ENCODE measurements at regions not wholly inside any gene's neighbourhood (a gene's known extent, or its start where the extent isn't known, plus 50 kb on each side); places are given as distances from the start of the nearest gene placed in this dataset.
A peak's percentile ranks its signal among the peaks of the same experiment; 100 is the strongest.
"Not testable (repeated sequence)": the region's sequence is repeated elsewhere in the genome, so short reads cannot be mapped to it uniquely, and the experiment has no call there.

DNA sequence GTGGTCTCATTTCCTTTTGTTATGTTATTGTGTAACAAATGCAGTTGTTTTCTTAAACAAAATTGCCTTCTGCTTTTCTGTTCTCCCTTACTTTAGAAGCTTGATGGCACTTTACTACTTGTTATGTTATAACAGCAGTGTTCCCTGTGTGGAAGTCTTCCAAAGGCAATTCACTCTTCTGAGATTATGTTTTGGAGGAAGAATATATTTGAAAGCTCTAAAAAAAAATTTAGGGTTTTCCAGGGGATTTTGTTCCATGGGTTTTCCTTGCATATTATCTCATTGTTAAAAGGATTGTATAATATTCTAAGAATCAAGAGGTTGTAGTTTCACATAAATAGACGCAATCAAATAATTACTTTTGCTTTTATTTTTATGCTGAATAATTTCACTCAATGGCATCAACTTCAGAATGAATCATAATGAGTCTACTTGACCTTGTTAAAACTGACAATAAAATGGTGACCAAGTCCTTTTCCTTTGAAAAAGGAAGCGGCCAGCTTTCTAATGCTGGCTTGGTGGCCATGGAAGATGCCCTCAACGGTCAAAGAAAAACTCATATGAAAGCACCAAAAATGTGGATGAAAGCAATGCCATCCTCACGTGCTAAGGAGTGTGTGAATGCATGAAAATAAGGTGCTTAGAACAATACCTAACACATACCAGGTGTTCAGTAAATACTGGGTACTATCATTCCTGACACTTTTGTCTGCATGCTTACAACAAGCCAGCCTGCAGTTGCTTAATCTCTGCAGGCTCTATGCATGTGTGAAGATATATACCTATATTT lies 92.4 kb upstream of the KLF6 start:
- CTCF ChIA-PET, result interaction anchor here (0.9 kb wide), 2 partner anchors 66 to 70 kb away, joined by 3 to 4 read pairs; no protein-coding TSS in a partner anchor
- Mint-ChIP-seq H3K27ac (no peak overlapping the region), H3K9me3 (no peaks in the 10 kb centered on the region), H3K4me1 (ENCODE audit: low read depth) (peaks cover 44% of the 10 kb centered on the region), H3K36me3 (ENCODE audit: low read depth) (no peaks in the 10 kb centered on the region), H3K27me3 (ENCODE audit: low read depth) (no peaks in the 10 kb centered on the region), H3K4me3 (no peak overlapping the region)
- intact Hi-C loops (cut with micrococcal nuclease), result no loop called here
- DNase-seq, result no peak

DNA sequence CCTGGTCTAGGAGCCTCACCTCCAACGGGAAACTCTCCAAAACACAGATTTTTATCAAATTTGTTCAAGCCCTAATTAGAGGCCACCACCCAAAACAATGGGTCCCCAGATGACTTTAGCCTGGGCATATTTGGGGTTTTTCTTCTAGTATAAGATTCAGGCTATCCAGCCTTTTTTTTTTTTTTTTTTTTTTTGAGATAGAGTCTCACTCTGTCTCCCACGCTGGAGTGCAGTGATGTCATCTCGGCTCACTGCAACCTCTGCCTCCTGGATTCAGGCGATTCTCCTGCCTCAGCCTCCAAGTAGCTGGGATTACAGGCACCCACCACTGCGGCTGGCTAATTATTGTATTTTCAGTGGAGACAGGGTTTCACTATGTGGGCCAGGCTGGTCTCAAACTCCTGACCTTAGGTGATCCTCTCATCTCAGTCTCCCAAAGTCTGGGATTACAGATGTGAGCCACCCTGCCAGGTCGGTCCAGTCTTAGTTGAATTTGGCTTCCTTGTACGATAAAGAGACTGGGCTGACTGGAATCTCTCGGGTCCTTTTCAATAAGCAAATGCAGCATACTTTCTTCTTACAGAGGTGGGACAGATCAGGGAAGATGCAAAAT lies 91.4 kb upstream of the KLF6 start:
- H3K36me3 Mint-ChIP-seq (ENCODE audit: low read depth), result no peaks in the 10 kb centered on the region
- H3K9me3 Mint-ChIP-seq, result no peaks in the 10 kb centered on the region
- H3K27ac Mint-ChIP-seq, result peak overlapping the region; percentile 85
- no peak for DNase-seq
- H3K27me3 Mint-ChIP-seq (ENCODE audit: low read depth), result no peaks in the 10 kb centered on the region
- intact Hi-C loops (cut with micrococcal nuclease), result no loop called here
- H3K4me3 Mint-ChIP-seq, result no peak overlapping the region
- CTCF ChIA-PET, result interaction anchor here (0.6 to 0.9 kb wide), 5 partner anchors 17 to 71 kb away, joined by 3 to 4 read pairs (median 3); no protein-coding TSS in a partner anchor
- H3K4me1 Mint-ChIP-seq (ENCODE audit: low read depth), result peaks cover 47% of the 10 kb centered on the region

DNA sequence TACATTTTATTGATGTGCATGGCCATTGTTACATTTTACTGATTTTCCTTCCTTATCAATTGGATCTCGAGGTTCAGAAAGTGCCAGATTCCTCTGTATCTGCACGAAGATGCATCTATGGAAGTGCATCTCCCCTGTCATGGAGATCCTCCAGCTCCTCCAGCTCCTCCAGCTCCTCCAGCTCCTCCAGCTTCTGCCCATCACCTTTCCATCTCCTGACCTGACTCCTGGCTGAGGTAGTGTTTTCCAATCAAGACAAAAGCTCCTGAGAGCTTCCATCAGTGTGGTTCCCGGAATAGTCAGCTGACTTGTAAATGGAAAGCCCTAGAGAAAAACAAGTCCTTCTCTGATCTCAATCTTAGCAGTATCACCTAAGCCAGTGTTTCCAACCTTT lies 90.8 kb upstream of the KLF6 start:
- CTCF ChIA-PET, result interaction anchor here (0.6 to 1.0 kb wide), 5 partner anchors 44 to 101 kb away, joined by 3 to 4 read pairs (median 3); no protein-coding TSS in a partner anchor
- H3K9me3 Mint-ChIP-seq, result no peaks in the 10 kb centered on the region
- peaks cover 47% of the 10 kb centered on the region for H3K4me1 Mint-ChIP-seq (ENCODE audit: low read depth)

DNA sequence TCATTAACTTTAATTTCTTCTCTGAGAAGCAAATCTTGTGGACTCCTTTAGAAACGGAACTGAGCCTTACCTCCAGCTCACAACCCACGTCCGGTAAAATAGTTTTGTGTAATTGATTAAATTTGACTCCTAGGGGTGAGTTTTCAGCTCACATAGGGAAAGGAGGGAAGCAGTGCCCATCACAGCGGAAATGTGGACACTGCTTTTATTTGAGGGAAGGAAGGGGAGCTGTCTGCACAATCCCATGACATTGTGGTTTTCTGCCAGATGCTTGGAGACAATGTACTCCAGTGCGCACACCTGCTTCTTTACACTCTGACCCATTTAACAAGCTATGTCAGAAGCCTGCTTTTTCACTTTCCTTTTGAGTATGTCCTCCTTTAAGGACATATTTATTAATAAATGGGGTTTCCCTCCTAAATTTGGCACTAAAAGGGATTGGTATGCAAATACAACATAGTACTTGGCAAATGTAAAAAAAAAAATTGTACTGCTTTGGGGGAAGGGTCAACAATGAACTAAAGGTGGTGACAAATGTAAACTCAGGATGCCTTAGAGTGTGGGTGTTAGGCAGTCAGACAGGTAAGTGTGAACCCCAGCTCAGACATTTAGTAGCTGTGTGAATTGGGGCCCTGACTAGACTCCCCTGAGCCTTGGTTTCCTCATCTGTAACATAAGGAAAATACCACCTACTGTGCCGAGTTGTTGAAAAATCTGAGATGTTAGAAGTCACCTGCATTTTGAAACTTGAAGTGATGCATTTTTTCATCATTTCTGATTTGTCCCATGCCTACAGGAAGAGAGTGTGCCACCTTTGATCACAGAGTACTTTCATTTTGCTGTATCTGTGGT lies 90.2 kb upstream of the KLF6 start:
- peaks cover 47% of the 10 kb centered on the region for H3K4me1 Mint-ChIP-seq (ENCODE audit: low read depth)
- H3K27ac Mint-ChIP-seq, result peak overlapping the region; percentile 85
- intact Hi-C loops (cut with micrococcal nuclease), result loop anchor here (1.0 to 2.0 kb wide), 9 partner anchors 8 to 776 kb away; no protein-coding TSS in a partner anchor
- CTCF ChIA-PET, result interaction anchor here (0.6 to 1.0 kb wide), 3 partner anchors 56 to 101 kb away, joined by 3 read pairs; no protein-coding TSS in a partner anchor
- no peaks in the 10 kb centered on the region for H3K27me3 Mint-ChIP-seq (ENCODE audit: low read depth)
- DNase-seq, result peak; percentile 37
- H3K4me3 Mint-ChIP-seq, result no peak overlapping the region
- H3K9me3 Mint-ChIP-seq, result no peaks in the 10 kb centered on the region
- H3K36me3 Mint-ChIP-seq (ENCODE audit: low read depth), result no peaks in the 10 kb centered on the region

More for the DNA sequence above, 90.8 kb upstream of the KLF6 start:
- Mint-ChIP-seq H3K27ac (peak overlapping the region; percentile 85), H3K36me3 (ENCODE audit: low read depth) (no peaks in the 10 kb centered on the region), H3K27me3 (ENCODE audit: low read depth) (no peaks in the 10 kb centered on the region), H3K4me3 (no peak overlapping the region)
- DNase-seq, result no peak
- intact Hi-C loops (cut with micrococcal nuclease), result loop anchor here (1.0 to 2.0 kb wide), 9 partner anchors 9 to 775 kb away; no protein-coding TSS in a partner anchor

DNA sequence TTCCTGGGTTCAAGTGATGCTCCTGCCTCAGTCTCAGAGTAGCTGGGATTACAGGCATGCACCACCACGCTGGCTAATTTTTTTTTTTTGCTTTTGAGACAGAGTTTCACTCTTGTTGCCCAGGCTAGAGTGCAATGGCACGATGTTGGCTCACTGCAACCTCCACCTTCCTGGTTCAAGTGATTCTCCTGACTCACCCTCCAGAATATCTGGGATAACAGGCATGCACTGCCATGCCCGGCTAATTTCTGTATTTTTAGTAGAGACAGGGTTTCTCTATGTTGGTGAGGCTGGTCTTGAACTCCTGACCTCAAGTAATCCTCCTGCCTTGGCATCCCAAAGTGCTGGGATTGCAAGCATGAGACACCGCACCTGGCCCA lies 89.6 kb upstream of the KLF6 start:
- H3K9me3 Mint-ChIP-seq; H3K4me3 Mint-ChIP-seq; H3K27me3 Mint-ChIP-seq (ENCODE audit: low read depth); H3K36me3 Mint-ChIP-seq (ENCODE audit: low read depth); DNase-seq: not testable (repeated sequence)
- Mint-ChIP-seq H3K27ac (peak overlapping the region; percentile 85), H3K4me1 (ENCODE audit: low read depth) (peaks cover 47% of the 10 kb centered on the region)
- CTCF ChIA-PET, result interaction anchor here (1.0 kb wide), 1 partner anchor 113 kb away, joined by 3 read pairs; no protein-coding TSS in a partner anchor
- intact Hi-C loops (cut with micrococcal nuclease), result loop anchor here (2.0 kb wide), 2 partner anchors 256 to 776 kb away; no protein-coding TSS in a partner anchor

DNA sequence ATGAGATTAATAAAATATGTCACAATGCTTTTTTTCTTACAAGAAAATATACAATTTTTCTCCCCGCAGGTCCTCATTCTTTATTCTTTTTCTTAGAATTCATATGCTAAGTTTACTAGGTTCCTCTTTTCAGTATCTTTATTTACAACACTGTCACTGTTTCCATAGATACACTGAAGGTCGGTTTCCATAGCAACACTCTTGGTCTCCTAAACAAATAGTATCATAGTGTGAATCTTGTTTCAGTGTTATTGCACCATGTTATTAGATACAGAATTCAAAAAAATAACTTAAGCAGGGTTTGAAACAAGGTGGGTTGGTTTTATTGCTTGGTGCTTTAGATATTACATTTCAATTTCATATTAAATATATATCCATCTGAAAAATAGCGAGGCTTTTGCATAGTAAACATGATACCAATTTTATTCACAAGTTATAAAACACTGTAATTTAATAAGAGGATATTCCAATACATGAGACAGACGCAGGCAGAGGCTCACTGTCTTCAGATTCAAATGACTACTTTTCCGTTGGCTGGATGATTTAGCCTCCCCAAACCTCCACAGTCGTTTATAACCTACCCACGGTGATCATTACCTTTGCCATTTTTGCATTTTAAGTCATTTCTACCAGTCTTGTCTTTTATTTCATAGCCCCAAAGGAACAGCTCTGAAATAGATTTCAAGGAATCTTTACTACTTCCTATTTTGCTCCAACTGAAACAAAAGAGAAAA lies 88.9 kb upstream of the KLF6 start:
- CTCF ChIA-PET, result interaction anchor here (1.0 kb wide), 1 partner anchor 112 kb away, joined by 3 read pairs; no protein-coding TSS in a partner anchor
- no peak for DNase-seq
- no peaks in the 10 kb centered on the region for H3K9me3 Mint-ChIP-seq
- H3K27ac Mint-ChIP-seq, result peak overlapping the region; percentile 36
- intact Hi-C loops (cut with micrococcal nuclease), result loop anchor here (1.0 to 2.0 kb wide), 3 partner anchors 91 to 777 kb away; no protein-coding TSS in a partner anchor
- H3K4me3 Mint-ChIP-seq, result no peak overlapping the region
- peaks cover 52% of the 10 kb centered on the region for H3K4me1 Mint-ChIP-seq (ENCODE audit: low read depth)
- no peaks in the 10 kb centered on the region for H3K27me3 Mint-ChIP-seq (ENCODE audit: low read depth)
- H3K36me3 Mint-ChIP-seq (ENCODE audit: low read depth), result no peaks in the 10 kb centered on the region

DNA sequence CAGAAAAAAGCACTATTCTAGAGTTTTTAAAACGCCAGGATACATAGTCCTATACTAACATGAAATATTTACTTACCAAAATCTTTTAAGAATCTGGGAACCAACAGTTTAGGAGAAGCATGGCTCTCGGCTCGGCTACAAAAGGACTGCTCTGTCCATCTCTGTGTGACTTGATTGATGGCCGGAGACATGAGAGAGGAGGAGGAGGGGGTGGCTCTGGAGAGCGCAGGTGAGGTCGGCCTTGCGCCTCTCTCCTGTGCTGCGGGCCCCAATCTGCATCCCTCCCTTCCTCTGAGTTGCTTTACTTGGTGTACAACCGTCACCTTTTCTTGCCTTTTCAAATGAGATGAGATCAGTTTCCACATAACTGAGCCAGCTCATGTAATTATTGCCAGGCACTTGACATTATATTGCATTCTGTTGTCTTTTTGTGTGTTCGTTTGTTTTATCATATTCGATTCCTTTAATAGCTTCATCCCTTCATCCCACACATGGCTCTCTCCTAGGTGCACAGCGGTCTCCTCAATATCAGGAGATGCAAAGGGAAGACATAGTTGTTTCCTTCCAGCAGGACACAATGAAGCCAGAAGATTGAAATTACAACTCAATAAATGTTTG lies 87.8 kb upstream of the KLF6 start:
- Mint-ChIP-seq H3K36me3 (ENCODE audit: low read depth) (no peaks in the 10 kb centered on the region), H3K4me3 (no peak overlapping the region), H3K27ac (no peak overlapping the region), H3K9me3 (no peaks in the 10 kb centered on the region), H3K27me3 (ENCODE audit: low read depth) (no peaks in the 10 kb centered on the region), H3K4me1 (ENCODE audit: low read depth) (peaks cover 61% of the 10 kb centered on the region)
- CTCF ChIA-PET, result no interaction called here
- intact Hi-C loops (cut with micrococcal nuclease), result loop anchor here (1.0 kb wide), 1 partner anchor 90 kb away; no protein-coding TSS in a partner anchor
- DNase-seq, result no peak

DNA sequence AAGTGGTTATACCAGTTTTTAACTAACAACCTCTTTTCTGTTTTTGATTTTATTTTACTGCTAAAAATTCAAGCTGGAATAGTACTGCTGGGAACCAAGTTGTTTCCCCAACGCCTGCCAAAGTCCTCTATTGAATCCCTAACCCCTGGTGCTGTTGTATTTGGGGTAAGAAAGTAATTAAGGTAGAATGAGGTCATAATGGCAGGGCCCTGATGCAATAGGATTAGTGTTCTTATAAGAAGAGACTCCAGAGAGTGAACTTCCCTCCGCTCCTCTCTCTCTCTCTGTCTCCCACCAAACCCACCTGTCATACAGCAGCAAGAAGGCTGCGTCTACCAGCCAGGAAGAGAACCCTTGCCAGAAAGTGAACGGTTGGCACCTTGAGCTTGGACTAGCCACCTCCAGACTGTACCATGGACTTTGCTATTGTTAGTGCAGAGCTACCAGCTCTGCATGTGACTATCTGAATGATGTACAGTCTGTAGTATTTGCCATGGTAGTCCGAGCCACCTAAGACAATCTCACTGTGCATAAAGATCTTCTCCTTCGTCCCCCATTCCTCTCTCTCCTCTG lies 86.5 kb upstream of the KLF6 start:
- CTCF ChIA-PET, result no interaction called here
- Mint-ChIP-seq H3K9me3 (no peaks in the 10 kb centered on the region), H3K27ac (no peak overlapping the region), H3K4me1 (ENCODE audit: low read depth) (peaks cover 65% of the 10 kb centered on the region), H3K4me3 (no peak overlapping the region), H3K27me3 (ENCODE audit: low read depth) (no peaks in the 10 kb centered on the region), H3K36me3 (ENCODE audit: low read depth) (no peaks in the 10 kb centered on the region)
- intact Hi-C loops (cut with micrococcal nuclease), result no loop called here
- no peak for DNase-seq

DNA sequence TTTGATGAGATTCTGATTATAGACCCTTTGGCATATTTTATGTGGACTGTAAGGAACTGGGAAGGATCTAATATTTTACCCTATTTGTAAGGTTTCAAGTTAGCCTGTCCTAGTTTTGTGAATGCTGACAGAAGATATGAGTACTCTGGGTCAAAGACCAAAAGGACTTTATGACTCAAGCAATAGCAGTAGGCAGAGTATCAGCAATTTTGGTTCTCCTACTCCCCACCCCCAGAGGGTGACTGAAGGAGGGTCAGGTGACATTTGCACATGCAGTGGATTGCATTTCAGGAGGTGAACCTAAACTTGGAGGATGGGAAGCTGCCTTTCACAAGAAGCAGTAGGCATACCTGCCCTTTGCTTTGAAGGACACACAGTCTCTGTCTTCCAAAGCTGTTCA lies 84.0 kb upstream of the KLF6 start:
- CTCF ChIA-PET, result interaction anchor here (1.2 kb wide), 1 partner anchor 61 kb away, joined by 3 read pairs; no protein-coding TSS in a partner anchor
- intact Hi-C loops (cut with micrococcal nuclease), result no loop called here
- H3K27me3 Mint-ChIP-seq (ENCODE audit: low read depth), result no peaks in the 10 kb centered on the region
- H3K9me3 Mint-ChIP-seq, result no peaks in the 10 kb centered on the region
- DNase-seq, result no peak
- peaks cover 60% of the 10 kb centered on the region for H3K4me1 Mint-ChIP-seq (ENCODE audit: low read depth)
- H3K4me3 Mint-ChIP-seq, result no peak overlapping the region
- H3K27ac Mint-ChIP-seq, result no peak overlapping the region
- H3K36me3 Mint-ChIP-seq (ENCODE audit: low read depth), result no peaks in the 10 kb centered on the region

DNA sequence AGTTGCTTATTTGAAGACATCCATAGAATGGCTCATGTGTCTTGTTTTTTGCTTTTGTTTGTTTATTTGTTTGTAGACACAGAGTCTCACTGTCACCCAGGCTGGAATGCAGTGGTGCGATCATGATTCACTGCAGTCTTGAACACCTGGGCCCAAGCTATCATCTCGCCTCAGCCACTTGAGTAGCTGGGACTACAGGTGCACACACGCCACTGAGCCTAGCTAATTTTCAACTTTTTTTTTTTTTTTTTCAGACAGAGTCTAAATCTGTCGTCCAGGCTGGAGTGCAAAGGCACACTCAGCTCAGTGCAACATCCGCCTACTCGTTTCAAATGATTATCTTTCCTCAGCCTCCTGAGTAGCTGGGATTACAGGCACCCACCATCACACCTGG lies 83.3 kb upstream of the KLF6 start:
- intact Hi-C loops (cut with micrococcal nuclease), result no loop called here
- Mint-ChIP-seq H3K27me3 (ENCODE audit: low read depth) (no peaks in the 10 kb centered on the region), H3K36me3 (ENCODE audit: low read depth) (no peaks in the 10 kb centered on the region), H3K4me1 (ENCODE audit: low read depth) (peaks cover 58% of the 10 kb centered on the region), H3K27ac (peak overlapping the region; percentile 70), H3K9me3 (no peaks in the 10 kb centered on the region), H3K4me3 (no peak overlapping the region)
- DNase-seq, result no peak
- CTCF ChIA-PET, result interaction anchor here (1.2 kb wide), 1 partner anchor 61 kb away, joined by 3 read pairs; no protein-coding TSS in a partner anchor

All from activated naive CD4-positive, alpha-beta T cell treated with anti-CD3 and anti-CD28 coated beads for 36 hours (primary cell).